ENCODE measurements at regions not wholly inside any gene's neighbourhood (a gene's known extent, or its start where the extent isn't known, plus 50 kb on each side); places are given as distances from the start of the nearest gene placed in this dataset.

DNA sequence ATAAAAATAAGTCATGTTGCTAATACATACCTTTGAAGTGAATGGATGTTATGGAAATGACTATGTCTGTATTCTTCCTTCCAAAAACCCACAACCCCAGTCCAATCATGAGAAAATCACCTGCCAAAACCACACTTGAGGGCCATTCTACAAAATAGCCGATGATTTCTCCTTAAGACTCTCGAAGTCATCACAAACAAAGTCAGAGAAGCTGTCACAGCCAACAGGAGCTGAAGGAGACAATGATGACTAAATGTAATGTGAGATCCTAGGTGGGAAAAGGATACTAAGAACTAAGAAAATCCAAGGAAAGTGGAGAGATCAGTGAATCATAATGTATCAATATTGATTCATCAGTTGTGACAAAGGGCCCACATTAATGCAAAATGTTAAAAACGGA is 432.9 kb upstream of the DYNLRB2 start:
- H3K9me3 ChIP-seq (ENCODE audit: control insufficient read depth, insufficient read depth, low read depth, low read length), result no peaks in the 10 kb centered on the region
- in situ Hi-C loops (cut with HindIII; ENCODE audit: low pct_unique_long_range_greater_than_20kb, low sequenced_read_pairs) (no loop called here), intact Hi-C loops (cut with micrococcal nuclease; ENCODE audit: unreplicated experiment) (no loop called here)
- H3K36me3 ChIP-seq (ENCODE audit: control insufficient read depth, insufficient read depth, low read length), result no peaks in the 10 kb centered on the region
- H3K27me3 ChIP-seq (ENCODE audit: control insufficient read depth, insufficient read depth, low read length), result no peaks in the 10 kb centered on the region
- ChIA-PET POLR2A (no interaction called here), CTCF (no interaction called here)
- H3K4me3 ChIP-seq (ENCODE audit: low read depth in 2 of 2, low read length in 2 of 2), result no peak overlapping the region
- ATAC-seq, result no peak
- H3K4me1 ChIP-seq (ENCODE audit: control insufficient read depth, insufficient read depth, low read length), result no peaks in the 10 kb centered on the region
- no peak for TF ChIP-seq POLR2AphosphoS5 (IDR thresholded peaks at IDR 0.05; ENCODE audit: low read depth, low read length)
- no peak for TF ChIP-seq TCF7L2 (IDR thresholded peaks at IDR 0.05; ENCODE audit: low read depth, low read length)
- TF ChIP-seq SIN3A (IDR thresholded peaks at IDR 0.05; ENCODE audit: borderline replicate concordance, insufficient read depth, low read depth, low read length), result no peak
- TF ChIP-seq, protein P1, sequence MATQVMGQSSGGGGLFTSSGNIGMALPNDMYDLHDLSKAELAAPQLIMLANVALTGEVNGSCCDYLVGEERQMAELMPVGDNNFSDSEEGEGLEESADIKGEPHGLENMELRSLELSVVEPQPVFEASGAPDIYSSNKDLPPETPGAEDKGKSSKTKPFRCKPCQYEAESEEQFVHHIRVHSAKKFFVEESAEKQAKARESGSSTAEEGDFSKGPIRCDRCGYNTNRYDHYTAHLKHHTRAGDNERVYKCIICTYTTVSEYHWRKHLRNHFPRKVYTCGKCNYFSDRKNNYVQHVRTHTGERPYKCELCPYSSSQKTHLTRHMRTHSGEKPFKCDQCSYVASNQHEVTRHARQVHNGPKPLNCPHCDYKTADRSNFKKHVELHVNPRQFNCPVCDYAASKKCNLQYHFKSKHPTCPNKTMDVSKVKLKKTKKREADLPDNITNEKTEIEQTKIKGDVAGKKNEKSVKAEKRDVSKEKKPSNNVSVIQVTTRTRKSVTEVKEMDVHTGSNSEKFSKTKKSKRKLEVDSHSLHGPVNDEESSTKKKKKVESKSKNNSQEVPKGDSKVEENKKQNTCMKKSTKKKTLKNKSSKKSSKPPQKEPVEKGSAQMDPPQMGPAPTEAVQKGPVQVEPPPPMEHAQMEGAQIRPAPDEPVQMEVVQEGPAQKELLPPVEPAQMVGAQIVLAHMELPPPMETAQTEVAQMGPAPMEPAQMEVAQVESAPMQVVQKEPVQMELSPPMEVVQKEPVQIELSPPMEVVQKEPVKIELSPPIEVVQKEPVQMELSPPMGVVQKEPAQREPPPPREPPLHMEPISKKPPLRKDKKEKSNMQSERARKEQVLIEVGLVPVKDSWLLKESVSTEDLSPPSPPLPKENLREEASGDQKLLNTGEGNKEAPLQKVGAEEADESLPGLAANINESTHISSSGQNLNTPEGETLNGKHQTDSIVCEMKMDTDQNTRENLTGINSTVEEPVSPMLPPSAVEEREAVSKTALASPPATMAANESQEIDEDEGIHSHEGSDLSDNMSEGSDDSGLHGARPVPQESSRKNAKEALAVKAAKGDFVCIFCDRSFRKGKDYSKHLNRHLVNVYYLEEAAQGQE (IDR thresholded peaks at IDR 0.05; ENCODE audit: insufficient read depth in 1 of 2, low read depth in 2 of 2, low read length in 1 of 2), result no peak
- TF ChIP-seq, protein P2, sequence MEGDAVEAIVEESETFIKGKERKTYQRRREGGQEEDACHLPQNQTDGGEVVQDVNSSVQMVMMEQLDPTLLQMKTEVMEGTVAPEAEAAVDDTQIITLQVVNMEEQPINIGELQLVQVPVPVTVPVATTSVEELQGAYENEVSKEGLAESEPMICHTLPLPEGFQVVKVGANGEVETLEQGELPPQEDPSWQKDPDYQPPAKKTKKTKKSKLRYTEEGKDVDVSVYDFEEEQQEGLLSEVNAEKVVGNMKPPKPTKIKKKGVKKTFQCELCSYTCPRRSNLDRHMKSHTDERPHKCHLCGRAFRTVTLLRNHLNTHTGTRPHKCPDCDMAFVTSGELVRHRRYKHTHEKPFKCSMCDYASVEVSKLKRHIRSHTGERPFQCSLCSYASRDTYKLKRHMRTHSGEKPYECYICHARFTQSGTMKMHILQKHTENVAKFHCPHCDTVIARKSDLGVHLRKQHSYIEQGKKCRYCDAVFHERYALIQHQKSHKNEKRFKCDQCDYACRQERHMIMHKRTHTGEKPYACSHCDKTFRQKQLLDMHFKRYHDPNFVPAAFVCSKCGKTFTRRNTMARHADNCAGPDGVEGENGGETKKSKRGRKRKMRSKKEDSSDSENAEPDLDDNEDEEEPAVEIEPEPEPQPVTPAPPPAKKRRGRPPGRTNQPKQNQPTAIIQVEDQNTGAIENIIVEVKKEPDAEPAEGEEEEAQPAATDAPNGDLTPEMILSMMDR (IDR thresholded peaks at IDR 0.05), result no peak
- no peak overlapping the region for H3K27ac ChIP-seq (ENCODE audit: low read length)
- no TSS peak for BruUV-seq (replicated peaks)
- no peak for DNase-seq (ENCODE audit: low read depth, low spot score)

DNA sequence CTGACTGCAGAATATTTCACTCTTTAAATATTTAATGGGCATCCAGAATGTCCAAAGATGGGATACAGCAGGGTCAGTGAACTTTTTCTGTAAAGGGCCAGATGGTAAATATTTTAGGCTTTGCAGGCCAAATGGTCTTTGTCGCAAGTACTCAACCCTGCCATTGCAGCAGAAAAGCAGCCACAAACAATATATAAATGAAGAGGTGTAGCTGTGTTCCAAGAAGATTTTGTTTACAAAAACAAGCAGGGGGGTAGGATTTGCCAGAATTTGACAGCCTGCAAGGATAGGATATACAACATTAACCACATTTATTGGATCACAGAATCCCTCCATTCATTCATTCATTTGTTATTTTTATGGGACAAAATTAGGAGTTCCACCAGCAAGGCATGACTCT is 435.0 kb upstream of the DYNLRB2 start:
- Histone ChIP-seq H3K4me1 (ENCODE audit: control insufficient read depth, insufficient read depth, low read length) (no peaks in the 10 kb centered on the region), H3K27ac (ENCODE audit: low read length) (no peak overlapping the region), H3K9me3 (ENCODE audit: control insufficient read depth, insufficient read depth, low read depth, low read length) (no peaks in the 10 kb centered on the region), H3K4me3 (ENCODE audit: low read depth in 2 of 2, low read length in 2 of 2) (no peak overlapping the region), H3K36me3 (ENCODE audit: control insufficient read depth, insufficient read depth, low read length) (no peaks in the 10 kb centered on the region), H3K27me3 (ENCODE audit: control insufficient read depth, insufficient read depth, low read length) (no peaks in the 10 kb centered on the region)
- TF ChIP-seq, protein P1 (IDR thresholded peaks at IDR 0.05; ENCODE audit: insufficient read depth in 1 of 2, low read depth in 2 of 2, low read length in 1 of 2), result no peak
- TF ChIP-seq POLR2AphosphoS5 (IDR thresholded peaks at IDR 0.05; ENCODE audit: low read depth, low read length) (no peak), SIN3A (IDR thresholded peaks at IDR 0.05; ENCODE audit: borderline replicate concordance, insufficient read depth, low read depth, low read length) (no peak), TCF7L2 (IDR thresholded peaks at IDR 0.05; ENCODE audit: low read depth, low read length) (no peak)
- TF ChIP-seq, protein P2 (IDR thresholded peaks at IDR 0.05), result no peak
- no TSS peak for BruUV-seq (replicated peaks)
- ChIA-PET POLR2A (no interaction called here), CTCF (no interaction called here)
- in situ Hi-C loops (cut with HindIII; ENCODE audit: low pct_unique_long_range_greater_than_20kb, low sequenced_read_pairs) (no loop called here), intact Hi-C loops (cut with micrococcal nuclease; ENCODE audit: unreplicated experiment) (no loop called here)
- no peak for ATAC-seq
- no peak for DNase-seq (ENCODE audit: low read depth, low spot score)
